Mucosa of gallbladder (tissue), 1 donor: ENCODE measurements at regions not wholly inside any gene's neighbourhood (a gene's known extent, or its start where the extent isn't known, plus 50 kb on each side); places are given as distances from the start of the nearest gene placed in this dataset.
"Not testable (repeated sequence)": the region's sequence is repeated elsewhere in the genome, so short reads cannot be mapped to it uniquely, and the experiment has no call there.

Experiments
- DNase-seq: peaks from one replicate; pipeline ENCODE4 v3.0.0-alpha.2; 2020; ENCODE audit warnings: low spot score
- donor health status: DM: no; HTN: no; CAD: no.

DNA sequence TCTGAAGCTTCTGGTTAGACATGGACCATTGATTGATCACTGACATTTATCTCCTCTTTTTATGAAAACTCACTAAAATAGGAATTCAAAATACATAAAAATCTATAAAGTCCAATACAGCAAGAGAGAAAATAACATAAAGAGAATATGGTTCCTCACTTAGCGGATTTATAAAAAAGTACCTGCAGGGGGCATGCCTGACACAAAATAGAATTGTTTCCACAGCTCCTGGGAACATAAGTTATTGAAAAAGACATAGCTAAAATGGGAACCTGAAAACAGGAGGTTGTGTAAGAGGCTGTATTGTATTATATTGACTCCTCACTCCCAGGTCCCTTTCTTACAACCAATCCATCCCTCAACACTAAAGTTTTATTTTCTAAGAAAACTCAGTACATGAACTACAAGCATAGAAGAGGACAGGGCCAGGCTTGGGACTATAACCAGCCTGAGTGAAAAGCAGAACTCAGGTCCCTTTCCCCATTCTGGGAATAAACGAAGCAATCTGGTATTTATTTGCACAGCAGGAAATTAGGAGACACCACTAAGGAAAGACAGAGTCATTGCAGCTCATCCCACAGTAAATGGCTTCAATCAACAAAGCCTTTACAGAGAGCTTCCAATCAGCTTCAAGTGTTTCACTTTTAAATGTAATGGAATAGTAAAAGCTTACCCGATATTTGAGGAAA lies 121.1 kb upstream of the NDST4 start:
- DNase-seq, result no peak

- DNase-seq, result no peak
Observed at GRCh38 chr4:115233600-115233999, 120.2 kb upstream of the NDST4 start.

- DNase-seq, result no peak
Observed at GRCh38 chr4:115229873-115230272, 116.5 kb upstream of the NDST4 start.

- no peak for DNase-seq
Observed at GRCh38 chr4:115228851-115229250, 115.4 kb upstream of the NDST4 start.

- no peak for DNase-seq
Observed at GRCh38 chr4:115222061-115222460, 108.6 kb upstream of the NDST4 start.

DNA sequence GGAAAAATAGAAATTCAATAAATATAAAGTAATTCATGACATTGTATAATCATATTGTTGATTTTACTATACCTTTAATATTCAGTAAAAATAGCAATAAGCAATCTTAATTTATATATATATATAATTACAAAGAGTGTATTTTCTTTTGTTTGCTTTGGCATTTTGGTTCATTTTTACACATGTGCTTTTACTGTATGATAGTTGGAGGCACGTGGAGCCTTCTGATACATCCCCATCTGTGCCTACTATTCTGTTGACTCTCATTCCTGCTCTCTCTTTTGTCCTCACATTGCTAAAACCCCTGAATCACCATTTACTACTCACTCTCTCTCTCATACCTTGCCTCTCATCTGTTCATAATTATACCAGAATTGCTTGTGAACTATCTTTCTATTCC lies 106.4 kb upstream of the NDST4 start:
- DNase-seq, result no peak

DNA sequence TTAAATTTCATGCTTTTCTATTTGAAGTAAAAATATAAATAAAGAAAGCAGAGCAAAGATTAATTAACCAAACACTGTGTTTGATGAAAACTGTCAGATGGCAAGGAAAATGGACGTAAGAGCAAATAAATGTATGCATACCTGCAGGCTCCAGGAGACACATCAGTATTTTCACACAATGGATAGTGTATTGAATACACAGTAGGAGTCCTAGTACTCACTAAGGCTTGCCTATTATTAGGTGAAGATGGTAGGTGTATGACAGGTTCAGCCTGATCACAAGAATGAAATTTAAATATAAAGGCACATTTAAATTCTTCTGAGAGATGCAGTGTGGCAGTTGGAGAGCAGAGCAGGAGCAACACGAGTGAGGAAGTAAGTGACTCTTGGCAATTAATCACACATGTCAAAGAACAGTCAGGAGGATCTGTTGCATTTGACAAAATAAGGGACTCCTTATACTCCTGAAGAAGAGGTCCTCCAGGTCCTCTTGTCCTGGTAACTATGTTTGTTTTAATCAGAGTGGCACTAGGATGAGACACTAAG lies 106.0 kb upstream of the NDST4 start:
- DNase-seq, result no peak

DNA sequence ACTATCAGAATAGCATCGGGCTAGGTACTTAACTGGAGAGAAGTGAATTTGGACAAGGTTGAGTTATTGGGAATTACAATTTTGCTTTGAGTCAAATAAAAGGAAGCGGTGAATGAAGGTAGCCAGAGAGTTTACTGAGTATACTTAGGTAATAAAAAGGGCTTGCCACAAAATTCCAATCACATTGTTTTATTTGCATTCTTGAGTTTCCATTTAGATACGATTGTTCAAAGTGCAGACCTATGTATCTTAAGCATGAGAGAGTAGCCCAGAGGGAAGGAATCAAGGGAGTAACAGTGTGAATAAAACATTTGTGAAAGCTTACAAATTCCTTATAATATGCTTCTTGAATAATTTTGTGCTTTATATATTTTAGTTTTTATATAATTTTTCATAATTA lies 102.5 kb upstream of the NDST4 start:
- DNase-seq, result no peak

- no peak for DNase-seq
Observed at GRCh38 chr4:115213716-115214115, 100.3 kb upstream of the NDST4 start.

DNA sequence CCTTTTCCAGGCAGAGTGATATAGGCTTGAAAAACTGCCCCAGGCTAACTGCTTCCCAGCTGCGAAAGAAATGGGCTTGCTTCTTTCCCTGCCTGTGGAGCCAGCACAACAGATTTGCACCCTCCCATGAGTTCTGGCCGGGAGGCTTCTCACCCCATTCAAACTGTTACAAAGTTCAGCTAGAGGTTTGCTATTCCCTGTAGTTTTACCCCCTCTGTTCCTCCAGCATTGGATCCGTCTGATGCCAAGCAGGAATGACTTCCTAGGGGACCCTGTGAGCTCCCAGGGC lies 87.6 kb upstream of the NDST4 start:
- no peak for DNase-seq

- DNase-seq, result not testable (repeated sequence)
Observed at GRCh38 chr4:115200201-115201041, 87.0 kb upstream of the NDST4 start.

- DNase-seq, result not testable (repeated sequence)
Observed at GRCh38 chr4:115194612-115195011, 81.2 kb upstream of the NDST4 start.

DNA sequence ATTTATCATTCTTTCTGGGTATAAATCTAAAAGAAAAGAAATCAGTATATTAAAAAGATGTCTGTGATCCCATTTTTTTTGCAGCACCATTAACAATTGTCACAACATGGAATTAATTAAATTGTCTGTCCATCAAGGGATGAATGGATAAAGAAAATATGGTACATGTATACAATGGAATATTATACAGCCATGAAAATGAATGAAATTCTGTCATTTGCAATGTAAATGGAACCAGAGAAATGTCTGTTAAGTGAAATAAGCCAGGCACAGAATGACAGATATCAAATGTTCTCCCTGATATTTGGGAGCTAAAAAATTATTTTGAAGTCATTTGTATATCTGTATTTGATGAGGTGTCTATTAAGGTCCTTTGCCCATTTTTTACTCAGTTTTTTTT lies 77.1 kb upstream of the NDST4 start:
- no peak for DNase-seq

DNA sequence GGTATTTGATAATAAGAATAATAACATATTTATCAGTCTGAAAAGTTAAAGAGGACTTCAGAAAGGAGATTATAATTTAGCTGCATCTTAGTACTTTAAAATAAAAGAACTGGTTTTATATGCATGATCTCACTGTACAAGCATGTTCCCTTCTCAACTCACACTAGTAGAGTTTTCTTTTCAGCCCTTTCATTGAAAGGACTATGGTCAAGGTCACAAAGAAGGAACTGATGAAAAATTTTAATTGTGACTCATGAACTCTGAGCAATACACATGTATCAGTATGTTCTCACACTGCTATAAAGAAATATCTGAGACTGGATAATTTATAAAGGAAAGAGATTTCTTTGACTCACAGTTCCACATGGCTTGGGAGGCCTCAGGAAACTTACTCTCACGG lies 73.7 kb upstream of the NDST4 start:
- DNase-seq, result no peak

GRCh38 chr4:115179438-115180062 lies 66.1 kb upstream of the NDST4 start:
- not testable (repeated sequence) for DNase-seq

DNA sequence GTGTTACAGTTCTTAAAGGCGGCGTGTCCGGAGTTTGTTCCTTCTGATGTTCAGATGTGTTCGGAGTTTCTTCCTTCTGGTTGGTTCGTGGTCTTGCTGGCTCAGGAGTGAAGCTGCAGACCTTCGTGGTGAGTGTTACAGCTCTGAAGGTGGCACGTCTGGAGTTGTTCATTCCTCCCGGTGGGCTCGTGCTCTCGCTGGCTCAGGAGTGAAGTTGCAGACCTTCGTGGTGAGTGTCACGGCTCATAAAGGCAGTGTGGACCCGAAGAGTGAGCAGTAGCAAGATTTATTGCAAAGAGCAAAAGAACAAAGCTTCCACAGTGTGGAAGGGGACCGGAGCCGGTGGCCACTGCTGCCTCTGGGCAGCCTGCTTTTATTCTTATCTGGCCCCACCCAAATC lies 65.3 kb upstream of the NDST4 start:
- not testable (repeated sequence) for DNase-seq

DNA sequence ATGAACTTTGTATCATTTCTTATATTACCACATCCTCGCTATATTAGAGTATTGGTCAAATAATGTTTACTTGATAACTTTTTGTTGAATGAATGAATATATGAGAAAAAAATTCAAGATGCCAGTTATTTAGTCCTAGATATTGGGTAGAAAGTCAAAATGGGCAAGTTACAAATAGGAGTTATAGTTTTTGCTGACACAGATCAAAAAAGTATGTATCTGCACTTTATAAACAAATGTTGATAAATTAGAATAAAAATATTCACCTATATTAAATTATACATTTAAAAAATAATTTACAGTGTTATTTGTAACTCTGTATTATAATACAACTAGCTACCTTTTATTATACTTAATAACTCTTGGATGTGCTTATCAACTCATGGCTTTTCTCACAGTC lies 57.8 kb upstream of the NDST4 start:
- no peak for DNase-seq

GRCh38 chr4:115165503-115165902 lies 52.1 kb upstream of the NDST4 start:
- no peak for DNase-seq
